Lower leg skin (tissue), 3 donors: ENCODE measurements at regions not wholly inside any gene's neighbourhood (a gene's known extent, or its start where the extent isn't known, plus 50 kb on each side); places are given as distances from the start of the nearest gene placed in this dataset.

ENCODE experiments used
- CTCF ChIP-seq, 3 donors: fragments of 450-650 bp; IDR thresholded peaks; one replicate each; pipeline ENCODE4 v1.5.1; 2016; ENCODE audit warnings: antibody characterized with exemption in 3 of 3, mild to moderate bottlenecking in 3 of 3, moderate library complexity in 2 of 3
- POLR2A ChIP-seq, 2 donors: fragments of 450-650 bp; IDR thresholded peaks; one replicate each; pipeline ENCODE4 v1.6.1; 2016 to 2017; ENCODE audit warnings: antibody characterized with exemption in 2 of 2, mild to moderate bottlenecking in 1 of 2, moderate library complexity in 1 of 2

GRCh38 chrX:120735966-120736365, 106.1 kb upstream of the C1GALT1C1 start:
- no peak for TF ChIP-seq POLR2A (IDR thresholded peaks at IDR 0.05)
- no peak for TF ChIP-seq CTCF (IDR thresholded peaks at IDR 0.05)
